ENCODE measurements at regions not wholly inside any gene's neighbourhood (a gene's known extent, or its start where the extent isn't known, plus 50 kb on each side); places are given as distances from the start of the nearest gene placed in this dataset.

GRCh38 chr4:64465263-64465662 lies 56.0 kb upstream of the TECRL start:
- intact Hi-C loops (cut with DNase I) = no loop called here
- H3K36me3 ChIP-seq = no peaks in the 10 kb centered on the region
- H3K9me3 ChIP-seq = no peaks in the 10 kb centered on the region
- H3K4me1 ChIP-seq = no peaks in the 10 kb centered on the region
- H3K27ac ChIP-seq = no peak overlapping the region
- H3K27me3 ChIP-seq (ENCODE audit: low read depth) = no peaks in the 10 kb centered on the region
- no peak overlapping the region for H3K4me3 ChIP-seq
- ATAC-seq (no peak), DNase-seq (no peak)
- TF ChIP-seq, protein P1, sequence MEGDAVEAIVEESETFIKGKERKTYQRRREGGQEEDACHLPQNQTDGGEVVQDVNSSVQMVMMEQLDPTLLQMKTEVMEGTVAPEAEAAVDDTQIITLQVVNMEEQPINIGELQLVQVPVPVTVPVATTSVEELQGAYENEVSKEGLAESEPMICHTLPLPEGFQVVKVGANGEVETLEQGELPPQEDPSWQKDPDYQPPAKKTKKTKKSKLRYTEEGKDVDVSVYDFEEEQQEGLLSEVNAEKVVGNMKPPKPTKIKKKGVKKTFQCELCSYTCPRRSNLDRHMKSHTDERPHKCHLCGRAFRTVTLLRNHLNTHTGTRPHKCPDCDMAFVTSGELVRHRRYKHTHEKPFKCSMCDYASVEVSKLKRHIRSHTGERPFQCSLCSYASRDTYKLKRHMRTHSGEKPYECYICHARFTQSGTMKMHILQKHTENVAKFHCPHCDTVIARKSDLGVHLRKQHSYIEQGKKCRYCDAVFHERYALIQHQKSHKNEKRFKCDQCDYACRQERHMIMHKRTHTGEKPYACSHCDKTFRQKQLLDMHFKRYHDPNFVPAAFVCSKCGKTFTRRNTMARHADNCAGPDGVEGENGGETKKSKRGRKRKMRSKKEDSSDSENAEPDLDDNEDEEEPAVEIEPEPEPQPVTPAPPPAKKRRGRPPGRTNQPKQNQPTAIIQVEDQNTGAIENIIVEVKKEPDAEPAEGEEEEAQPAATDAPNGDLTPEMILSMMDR (IDR thresholded peaks at IDR 0.05) = no peak

- no peak for DNase-seq
- H3K36me3 ChIP-seq = no peaks in the 10 kb centered on the region
- H3K9me3 ChIP-seq = no peaks in the 10 kb centered on the region
- H3K4me3 ChIP-seq = no peak overlapping the region
- H3K27me3 ChIP-seq (ENCODE audit: low read depth) = no peaks in the 10 kb centered on the region
- intact Hi-C loops (cut with DNase I) = no loop called here
- no peak overlapping the region for H3K27ac ChIP-seq
- no peaks in the 10 kb centered on the region for H3K4me1 ChIP-seq
- TF ChIP-seq, protein P1 (IDR thresholded peaks at IDR 0.05) = no peak
- no peak for ATAC-seq
Measured at GRCh38 chr4:64464581-64464980, 55.3 kb upstream of the TECRL start.

All from lower lobe of right lung (tissue), 2 donors.